ENCODE measurements at regions not wholly inside any gene's neighbourhood (a gene's known extent, or its start where the extent isn't known, plus 50 kb on each side); places are given as distances from the start of the nearest gene placed in this dataset.

DNA sequence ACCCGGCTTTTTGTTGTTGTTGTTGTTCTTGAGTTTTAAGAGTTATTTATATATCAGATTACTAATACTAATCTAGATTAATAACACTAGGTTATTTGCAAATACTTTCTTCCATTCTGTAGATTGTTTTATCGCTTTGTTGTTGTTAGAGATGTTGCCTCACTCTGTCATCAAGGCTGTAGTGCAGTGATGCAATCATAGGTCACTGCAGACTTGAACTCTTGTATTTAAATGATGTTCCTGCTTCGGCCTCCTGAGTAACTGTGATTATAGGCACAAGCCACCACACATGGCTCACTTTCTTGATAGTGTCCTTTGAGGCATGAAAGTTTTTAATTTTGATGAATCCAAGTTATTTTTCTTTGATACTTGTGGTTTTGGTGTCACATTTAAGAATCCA lies 129.0 kb downstream of the VSIG4 start:
- no CpG with 5 or more reads among the region's 3 CpGs for WGBS (ENCODE audit: extremely low coverage, insufficient read length, low lambda C conversion rate)
- H3K79me2 ChIP-seq (ENCODE audit: insufficient read depth, low read length), result no peaks in the 10 kb centered on the region
- no peak overlapping the region for H4K91ac ChIP-seq (ENCODE audit: insufficient read length, low read depth, low read length)
- no peak overlapping the region for H2BK20ac ChIP-seq (ENCODE audit: low read depth, low read length, poor library complexity, severe bottlenecking)
- no peak overlapping the region for H2BK12ac ChIP-seq (ENCODE audit: insufficient read length, low read depth, low read length)
- H2BK120ac ChIP-seq (ENCODE audit: low read depth, low read length, poor library complexity, severe bottlenecking), result no peak overlapping the region
- H4K8ac ChIP-seq (replicated peaks; ENCODE audit: insufficient read length, low read depth, low read length), result no peak overlapping the region
- Mint-ChIP-seq H3K9me3 (peaks cover 56 to 60% of the 10 kb centered on the region in 2 experiments), H3K4me3 (no peak overlapping the region), H3K36me3 (ENCODE audit: insufficient read depth in 1 of 3, low read depth in 3 of 3) (no peaks in the 10 kb centered on the region; a peak in 1 of 7 replicates), H3K4me1 (no peaks in the 10 kb centered on the region), H3K27me3 (ENCODE audit: low read depth) (no peaks in the 10 kb centered on the region; the same call in 1 of the 2 replicates), H3K27ac (no peak overlapping the region)
- no peak overlapping the region for H2BK15ac ChIP-seq (ENCODE audit: low read depth, low read length)
- H4K5ac ChIP-seq (ENCODE audit: insufficient read length, low read depth, low read length), result no peak overlapping the region
- no peak overlapping the region for H2BK5ac ChIP-seq (ENCODE audit: insufficient read length, low read length)
- no peak overlapping the region for H3K18ac ChIP-seq (ENCODE audit: insufficient read length, low read depth, low read length)
- H3K14ac ChIP-seq (ENCODE audit: insufficient read depth, low read length), result no peak overlapping the region
- H3K4me2 ChIP-seq (ENCODE audit: insufficient read depth, insufficient read length, low read length), result no peak overlapping the region
- H3K27me3 ChIP-seq (ENCODE audit: insufficient read depth, low read length), result no peaks in the 10 kb centered on the region
- H3K79me1 ChIP-seq (ENCODE audit: insufficient read depth, low read depth, low read length, poor library complexity, severe bottlenecking), result no peaks in the 10 kb centered on the region
- H2AFZ ChIP-seq (ENCODE audit: low read length), result no peak overlapping the region
- no peak overlapping the region for H3K27ac ChIP-seq (ENCODE audit: insufficient read length, low read depth, low read length)
- no peak overlapping the region for H3K23ac ChIP-seq (ENCODE audit: insufficient read length, low read depth, low read length)
- no peak for DNase-seq
- no peak overlapping the region for H2AK5ac ChIP-seq (ENCODE audit: insufficient read length, low read length)
- no peak for TF ChIP-seq CTCF (conservative IDR thresholded peaks at IDR 0.05)
- H3K56ac ChIP-seq (ENCODE audit: insufficient read length, low read depth, low read length), result no peak overlapping the region
- H3K9ac ChIP-seq (ENCODE audit: extremely low read depth, insufficient read length, low read length), result no peak overlapping the region
- H3K9me3 ChIP-seq (ENCODE audit: control insufficient read depth, low read depth, low read length), result peaks cover 4% of the 10 kb centered on the region
- H3K4ac ChIP-seq (ENCODE audit: low read depth, low read length), result no peak overlapping the region
- H4K20me1 ChIP-seq (ENCODE audit: control insufficient read depth, insufficient read depth, insufficient read length), result no peaks in the 10 kb centered on the region
- no peaks in the 10 kb centered on the region for H3K4me1 ChIP-seq (ENCODE audit: insufficient read depth, low read length)
- H3K23me2 ChIP-seq (ENCODE audit: insufficient read length, low read depth, low read length, poor library complexity, severe bottlenecking), result no peaks in the 10 kb centered on the region
- H3T11ph ChIP-seq (ENCODE audit: low read length), result no peak overlapping the region
